C1 segment of cervical spinal cord (tissue), 14 donors: ENCODE measurements at regions not wholly inside any gene's neighbourhood (a gene's known extent, or its start where the extent isn't known, plus 50 kb on each side); places are given as distances from the start of the nearest gene placed in this dataset.
"Not testable (repeated sequence)": the region's sequence is repeated elsewhere in the genome, so short reads cannot be mapped to it uniquely, and the experiment has no call there.

Experiments
- DNase-seq, 14 donors: peaks; one replicate each; lab custom pipeline; 2025; lab: John Stamatoyannopoulos, UW

DNA sequence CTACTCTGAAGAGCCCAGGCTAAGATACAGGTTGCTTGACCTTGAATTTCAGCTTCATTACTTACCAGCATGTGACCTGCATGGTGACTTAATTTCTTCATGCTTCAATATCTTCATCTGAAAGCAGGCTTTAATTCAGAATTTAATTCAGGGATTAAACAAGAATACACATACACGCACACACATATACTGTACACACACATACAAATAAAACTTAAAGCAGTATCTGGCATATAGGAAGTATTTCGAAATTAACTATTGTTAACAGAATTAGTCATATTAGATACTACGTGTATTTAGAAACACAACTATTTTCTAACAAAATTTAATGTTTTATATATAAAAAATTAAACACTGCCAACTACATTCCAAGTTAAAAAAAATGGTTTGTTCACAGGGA lies 640.3 kb downstream of the SLC6A15 start:
- DNase-seq: no peak

DNA sequence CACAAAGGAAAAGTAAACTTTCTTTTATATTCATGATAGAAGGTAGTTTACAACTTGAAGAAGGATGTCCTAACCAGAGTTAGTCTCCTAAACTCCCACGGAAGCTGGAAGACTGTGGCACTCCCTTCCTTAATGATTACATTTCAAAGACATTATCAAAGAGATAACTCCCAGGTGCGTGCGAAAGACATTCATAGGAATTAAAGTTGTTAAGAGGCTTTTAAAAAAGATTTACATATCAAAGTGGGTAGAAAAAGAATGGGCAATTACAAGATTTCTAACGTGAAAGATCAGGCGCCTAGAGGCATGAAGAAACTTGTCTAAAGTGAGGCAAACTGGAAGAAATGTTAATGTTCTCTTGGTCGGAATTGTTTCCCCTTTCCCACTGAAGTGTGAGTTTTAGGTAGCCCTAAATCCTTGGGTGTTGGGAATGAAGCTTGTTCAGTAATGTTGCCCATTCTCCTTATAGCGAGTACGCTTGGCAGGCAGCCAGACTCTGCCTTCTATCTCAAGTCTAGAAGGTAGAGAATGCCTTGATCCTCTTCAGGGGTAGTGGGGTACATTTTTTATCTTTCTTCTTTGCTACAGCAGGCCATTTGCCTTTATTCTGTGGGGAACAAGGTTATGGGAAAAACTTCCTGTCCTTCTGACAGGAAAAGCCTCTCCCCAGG lies 642.0 kb downstream of the SLC6A15 start:
- DNase-seq: no peak

DNA sequence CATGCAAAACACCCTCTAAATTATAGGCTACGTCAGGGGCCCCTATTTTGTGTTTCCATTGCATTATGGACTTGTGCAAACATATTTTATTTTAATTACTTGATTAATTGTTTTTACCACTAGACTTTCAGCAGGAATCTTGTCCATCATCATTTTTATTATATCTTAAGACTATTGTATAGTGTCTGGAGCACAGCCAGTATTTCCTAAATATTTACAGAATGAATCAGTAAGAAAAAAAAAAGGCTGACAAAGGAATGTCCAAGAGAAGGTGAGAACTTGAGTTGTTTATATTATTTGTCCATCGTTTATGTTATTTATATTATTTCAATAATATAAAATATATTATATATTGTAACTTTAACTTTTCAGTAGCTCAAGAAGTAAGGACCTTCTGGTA lies 664.7 kb downstream of the SLC6A15 start:
- DNase-seq: no peak

DNA sequence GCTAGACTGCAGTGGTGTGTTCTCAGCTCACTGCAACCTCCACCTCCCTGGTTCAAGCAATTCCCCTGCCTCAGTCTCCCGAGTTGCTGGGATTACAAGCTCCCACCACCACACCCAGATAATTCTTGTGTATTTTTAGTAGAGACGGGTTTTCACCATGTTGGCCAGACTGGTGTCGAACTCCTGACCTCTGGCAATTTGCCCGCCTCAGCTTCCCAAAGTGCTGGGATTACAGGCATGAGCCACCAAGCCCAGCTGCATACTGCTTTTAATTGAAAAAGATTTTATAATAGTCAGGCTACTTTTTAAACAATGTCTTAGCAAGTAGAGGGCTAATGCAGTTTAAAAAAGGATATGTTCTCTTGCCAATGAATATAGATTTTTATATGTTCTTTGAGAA lies 668.9 kb downstream of the SLC6A15 start:
- no peak for DNase-seq

DNA sequence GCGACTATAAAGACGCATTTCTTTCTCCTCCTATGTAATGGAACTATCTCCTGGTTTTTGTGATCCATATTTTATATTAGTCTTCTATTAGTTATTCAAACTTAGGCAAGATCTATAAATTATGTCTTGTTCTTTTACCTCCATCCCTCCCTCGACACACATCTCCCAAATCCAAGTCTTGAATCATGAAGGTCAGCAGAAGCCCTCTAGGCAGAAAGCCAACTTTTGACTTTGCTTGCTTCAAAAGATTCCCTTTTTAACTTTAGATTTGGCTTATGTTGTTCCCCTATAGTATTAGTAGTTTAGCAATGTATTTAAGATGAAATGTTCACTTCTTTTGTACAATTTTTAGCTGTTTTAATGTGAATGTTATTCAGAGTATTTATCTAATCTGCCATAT lies 689.8 kb downstream of the SLC6A15 start:
- no peak for DNase-seq

DNA sequence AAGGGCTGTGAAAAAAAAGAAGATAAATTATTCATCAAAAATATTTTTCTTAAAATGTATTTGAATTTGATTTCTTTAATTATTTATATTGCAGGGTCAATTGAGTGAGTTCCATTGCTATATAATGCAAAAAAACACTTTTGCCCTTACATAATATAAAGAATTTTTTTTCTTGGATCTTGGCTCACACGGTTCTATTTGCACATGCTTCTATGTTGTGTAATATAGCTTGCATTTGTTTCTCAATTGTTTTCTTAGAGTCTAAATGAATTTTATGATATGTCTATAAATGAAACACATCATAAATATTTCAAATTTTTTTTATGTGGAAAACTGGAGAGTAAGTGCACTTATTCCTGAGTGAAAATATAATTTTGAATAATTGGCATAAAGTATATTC lies 694.2 kb downstream of the SLC6A15 start:
- DNase-seq: no peak

DNA sequence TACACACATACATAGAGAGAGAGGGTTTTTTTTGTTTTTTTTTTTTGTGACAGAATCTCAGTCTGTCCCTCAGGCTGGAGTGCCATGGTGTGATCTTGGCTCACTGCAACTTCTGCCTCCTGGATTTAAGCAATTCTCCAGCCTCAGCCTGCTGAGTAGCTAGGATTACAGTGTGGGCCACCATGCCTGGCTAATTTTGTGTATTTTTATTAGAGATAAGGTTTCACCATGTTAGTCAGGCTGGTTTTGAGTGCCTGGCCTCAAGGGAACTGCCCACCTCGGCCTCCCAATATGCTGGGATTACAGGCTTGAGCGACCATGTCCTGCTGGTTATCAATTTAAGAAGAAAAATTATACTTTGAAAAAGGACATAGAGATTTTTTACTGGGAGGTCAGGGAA lies 710.6 kb downstream of the SLC6A15 start:
- no peak for DNase-seq

DNA sequence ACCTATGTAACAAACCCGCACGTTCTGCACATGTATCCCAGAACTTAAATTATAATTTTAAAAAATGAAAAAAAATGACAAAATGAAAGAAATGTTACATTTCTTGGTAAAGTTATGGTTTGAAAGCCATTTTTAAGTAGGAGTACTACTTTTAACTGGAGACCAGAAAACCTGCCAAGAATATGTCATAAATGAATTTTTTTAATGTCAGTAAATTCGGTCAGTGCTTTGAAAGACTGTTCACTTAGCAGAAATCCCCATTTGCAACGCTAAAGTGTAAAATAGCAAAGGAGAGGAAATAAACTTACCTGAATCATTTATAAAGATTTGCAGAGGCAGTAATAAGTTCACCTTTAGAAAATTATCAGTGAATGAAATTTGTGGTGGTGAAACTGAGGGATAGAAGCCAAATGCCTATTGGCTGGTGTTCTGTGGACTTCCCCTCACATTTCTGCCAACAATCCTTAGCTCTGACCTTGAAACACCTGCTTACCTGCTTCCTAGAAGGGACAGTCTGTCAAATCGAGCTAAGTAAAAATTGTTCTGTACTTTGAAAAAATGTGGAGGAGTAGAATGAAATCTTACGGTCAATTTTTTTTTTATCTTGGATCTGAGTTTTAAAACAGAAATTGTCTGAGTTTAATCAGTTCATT lies 714.2 kb downstream of the SLC6A15 start:
- no peak for DNase-seq

DNA sequence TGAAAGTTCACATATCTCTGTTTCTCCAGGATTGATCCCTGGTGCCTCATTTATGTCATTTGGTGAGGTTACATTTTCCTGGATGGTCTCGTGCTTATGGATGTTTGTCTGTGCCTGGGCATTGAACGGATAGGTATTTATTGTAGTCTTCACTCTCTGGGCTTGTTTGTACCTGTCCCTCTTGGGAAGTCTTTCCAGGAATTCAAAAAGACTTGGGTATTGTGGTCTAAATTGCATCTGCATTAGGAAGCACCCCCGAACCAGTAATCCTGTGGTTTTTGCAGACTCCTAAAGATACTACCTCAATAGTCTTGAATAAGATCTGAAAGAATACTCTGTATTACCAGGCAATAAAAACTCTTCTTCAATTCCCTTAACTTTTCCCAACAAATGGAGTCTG lies 720.8 kb downstream of the SLC6A15 start:
- no peak for DNase-seq

DNA sequence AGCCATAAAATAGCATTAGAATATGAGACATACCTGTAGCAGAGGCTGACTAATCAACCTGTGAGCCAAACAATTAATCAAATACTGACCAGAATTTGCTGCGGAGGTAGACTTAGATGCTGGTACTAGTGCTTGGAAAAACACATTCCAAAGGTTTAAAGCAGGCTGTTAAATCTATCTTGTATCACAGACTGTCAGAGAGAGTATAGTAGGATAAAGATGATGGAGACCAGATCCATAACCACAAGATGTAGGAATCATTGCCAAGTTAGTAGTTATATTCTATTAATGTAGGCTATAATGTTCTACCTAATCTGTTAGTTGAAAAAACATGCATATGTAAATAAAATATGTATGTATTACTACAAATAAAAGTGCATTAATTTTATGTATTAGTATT lies 726.2 kb downstream of the SLC6A15 start:
- no peak for DNase-seq

DNA sequence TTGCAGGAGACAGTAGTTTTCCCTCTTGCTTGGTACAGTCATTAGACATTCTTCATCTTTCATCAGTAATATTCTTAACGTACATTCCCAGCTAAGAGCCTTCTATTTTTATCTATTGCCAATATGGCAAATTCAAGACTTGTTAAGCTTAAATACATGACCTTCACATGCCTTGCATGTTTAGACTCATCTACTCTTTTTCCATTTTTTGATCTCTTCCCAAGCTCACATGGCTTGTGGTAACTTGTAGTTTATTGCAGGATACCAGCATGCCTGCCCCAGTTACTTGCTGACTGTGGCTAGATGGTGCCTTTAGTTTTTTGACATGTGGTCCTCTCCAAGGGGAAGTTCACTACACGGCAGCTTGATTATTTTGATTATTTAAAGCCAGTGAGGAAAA lies 729.0 kb downstream of the SLC6A15 start:
- DNase-seq: no peak

DNA sequence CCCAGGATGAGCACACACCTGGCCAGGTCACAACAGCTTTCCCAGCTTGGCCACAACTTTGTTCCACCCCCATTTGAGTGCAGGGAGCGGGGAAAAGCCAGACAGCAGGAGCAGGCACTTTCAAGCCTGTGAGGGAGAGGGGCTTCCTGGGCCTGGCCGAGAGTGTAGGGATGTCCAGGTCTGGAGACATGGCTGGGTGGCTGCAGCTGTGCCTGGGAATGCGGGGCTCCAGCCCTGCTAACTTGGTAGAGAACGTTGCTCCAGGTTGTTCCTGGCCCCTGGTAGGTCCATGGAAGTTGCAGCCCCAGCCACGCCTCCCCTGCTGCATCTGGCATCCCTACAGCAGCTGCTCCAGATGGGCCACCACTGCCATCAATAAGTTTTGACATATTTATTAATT lies 738.5 kb downstream of the SLC6A15 start:
- DNase-seq: no peak

DNA sequence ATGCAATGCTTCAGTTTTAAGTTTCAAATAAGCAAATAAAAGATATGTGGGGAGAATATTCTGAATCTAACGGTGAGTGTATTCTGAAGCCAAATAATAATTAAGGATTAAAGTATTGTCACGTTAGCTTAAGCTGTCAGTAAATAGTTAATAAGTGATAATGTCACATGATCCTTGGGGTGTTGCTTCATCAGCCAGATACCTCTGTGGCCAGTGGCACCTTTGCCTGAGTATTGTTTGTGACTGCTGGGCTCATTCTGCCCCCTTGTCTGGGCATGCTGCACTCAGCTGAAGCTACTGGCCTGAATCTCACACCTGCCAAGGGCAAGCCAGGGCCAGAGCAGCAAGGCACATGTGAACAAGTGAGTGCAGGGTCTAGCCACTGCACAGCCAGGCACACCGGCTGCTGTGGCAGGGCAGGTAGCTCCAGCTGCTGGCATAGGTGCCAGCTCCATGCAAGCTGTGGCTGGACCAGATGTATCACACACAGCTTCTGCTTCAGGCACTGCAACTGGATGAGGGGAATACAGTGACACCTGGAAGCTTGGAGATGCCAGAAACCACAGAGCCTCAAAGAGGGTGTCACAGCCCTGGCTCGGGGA lies 739.7 kb downstream of the SLC6A15 start:
- no peak for DNase-seq

DNA sequence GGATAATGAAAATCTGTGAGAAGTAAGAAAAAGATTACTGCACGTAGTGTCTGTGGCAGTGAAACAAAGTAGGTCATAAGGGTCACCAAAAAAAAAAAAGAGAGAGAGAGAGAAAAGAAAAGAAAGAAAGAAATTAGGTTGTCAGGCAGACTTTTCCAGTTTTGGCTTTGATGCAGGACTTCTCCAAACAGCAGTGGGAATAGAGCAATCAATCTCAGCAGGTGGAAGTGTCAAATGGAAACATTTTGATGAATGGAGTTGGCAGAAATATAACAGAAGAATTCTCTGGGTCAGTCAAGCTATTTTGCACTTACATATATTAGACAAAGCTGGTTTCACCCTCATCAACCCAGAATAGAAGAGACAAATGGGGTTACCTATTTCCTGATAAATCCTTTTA lies 745.8 kb downstream of the SLC6A15 start:
- no peak for DNase-seq

DNA sequence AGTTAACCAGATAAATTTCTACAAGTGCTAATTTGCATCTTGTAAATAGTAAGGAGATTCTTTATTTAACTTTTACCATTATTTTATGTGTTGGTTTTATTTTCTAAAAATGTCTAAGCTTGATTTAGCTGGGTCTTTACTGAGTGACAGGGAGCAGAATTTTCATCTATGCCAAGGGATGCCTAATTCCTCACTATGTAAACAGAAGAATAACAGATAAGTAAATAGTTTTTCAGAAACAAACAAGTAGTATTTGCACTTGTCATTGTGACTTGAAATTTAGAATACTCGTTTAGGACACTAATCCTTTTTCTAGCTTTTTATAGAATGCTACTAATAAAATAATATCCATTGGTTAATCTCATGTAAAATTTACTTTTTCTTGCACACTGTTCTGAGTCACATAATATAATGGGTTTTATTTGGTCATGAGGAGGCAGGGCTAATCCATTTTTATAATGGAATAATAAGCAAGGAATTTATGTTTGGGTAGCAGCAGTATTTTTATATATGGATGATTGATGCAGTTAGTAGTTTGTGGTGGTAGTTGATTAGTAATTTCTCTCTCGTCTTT lies 746.5 kb downstream of the SLC6A15 start:
- no peak for DNase-seq

DNA sequence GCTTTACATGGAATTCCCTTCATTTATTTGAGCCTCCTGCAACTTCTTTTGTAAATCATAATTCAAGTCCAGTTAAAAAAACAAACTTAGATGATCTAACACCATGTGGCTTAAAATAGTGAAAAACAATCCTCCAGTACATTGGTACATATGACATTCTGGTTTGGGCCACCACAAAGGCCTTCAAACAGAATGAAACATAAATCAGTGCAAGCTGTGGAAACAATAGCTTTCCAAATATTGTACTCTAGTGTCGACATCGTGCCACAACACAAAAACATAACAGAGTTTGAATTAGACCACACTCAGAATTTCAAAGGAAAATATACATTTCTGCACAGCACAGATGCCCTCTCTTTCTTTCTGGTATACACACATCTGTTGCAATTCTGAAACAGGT lies 751.3 kb downstream of the SLC6A15 start:
- no peak for DNase-seq

DNA sequence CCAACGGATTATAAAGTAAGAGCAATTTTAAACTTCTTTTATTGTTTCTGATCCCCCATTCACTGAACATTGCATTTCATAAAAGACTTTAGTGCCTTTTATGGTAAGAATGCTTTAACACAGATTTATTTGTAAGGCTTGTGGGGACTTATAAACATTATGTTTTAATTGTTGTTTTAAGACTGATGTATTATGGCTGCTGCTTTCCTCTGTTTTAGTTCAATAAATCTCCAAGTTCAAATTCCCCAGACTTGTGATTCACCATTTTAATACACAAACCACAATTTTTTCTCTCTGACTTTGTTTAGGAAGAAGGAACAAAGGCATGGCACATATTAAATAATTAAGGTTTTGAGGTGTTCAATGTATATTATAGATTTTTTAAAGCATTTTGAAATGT lies 753.3 kb downstream of the SLC6A15 start:
- DNase-seq: no peak

DNA sequence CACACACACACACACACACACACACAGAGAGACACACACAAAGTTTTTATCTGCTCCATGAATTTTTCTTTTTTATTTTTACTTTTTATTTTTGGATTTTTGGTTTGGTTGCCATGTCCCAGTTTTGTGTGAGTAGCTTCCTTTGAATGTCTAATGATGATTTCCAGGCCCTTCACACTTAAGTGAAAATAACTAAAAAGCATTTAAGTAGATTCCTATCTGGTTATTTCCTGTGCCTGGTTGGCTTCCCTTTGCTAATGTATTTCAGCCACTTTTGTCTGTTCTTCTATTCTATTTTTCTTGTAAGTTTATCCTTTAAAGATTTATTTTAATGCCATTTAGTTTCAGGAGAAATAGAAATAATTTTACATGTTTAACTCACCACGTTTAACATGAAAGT lies 755.4 kb downstream of the SLC6A15 start:
- no peak for DNase-seq

DNA sequence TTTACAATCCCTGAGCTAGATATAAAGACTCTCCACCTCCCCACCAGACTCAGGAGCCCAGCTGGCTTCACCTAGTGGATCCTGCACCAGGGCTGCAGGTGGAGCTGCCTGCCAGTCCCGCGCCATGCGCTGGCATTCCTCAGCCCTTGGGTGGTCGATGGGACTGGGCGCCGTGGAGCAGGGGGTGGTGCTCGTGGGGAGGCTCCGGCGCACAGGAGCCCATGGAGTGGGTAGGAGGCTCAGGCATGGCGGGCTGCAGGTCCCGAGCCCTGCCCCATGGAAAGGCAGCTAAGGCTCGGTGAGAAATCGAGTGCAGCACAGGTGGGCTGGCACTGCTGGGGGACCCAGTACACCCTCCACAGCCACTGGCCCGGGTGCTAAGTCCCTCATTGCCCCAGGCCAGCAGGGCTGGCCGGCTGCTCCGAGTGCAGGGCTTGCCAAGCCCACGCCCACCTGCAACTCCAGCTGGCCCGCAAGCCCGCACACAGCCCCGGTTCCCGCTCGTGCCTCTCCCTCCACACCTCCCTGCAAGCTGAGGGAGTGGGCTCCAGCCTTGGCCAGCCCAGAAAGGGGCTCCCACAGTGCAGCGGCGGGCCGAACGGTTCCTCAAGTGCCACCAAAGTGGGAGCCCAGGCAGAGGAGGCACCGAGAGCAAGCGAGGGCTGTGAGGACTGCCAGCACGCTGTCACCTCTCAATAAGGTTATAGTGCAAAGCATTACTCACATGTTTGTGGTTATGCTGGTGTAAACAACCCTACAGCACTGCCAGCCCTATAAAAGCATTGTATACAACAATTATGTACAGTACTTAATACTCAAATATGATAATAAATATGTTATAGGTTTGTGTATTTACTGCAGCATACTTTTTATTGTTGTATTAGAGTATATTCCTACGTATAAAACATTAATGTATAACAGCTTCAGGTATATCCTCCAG lies 757.3 kb downstream of the SLC6A15 start:
- DNase-seq: not testable (repeated sequence)

DNA sequence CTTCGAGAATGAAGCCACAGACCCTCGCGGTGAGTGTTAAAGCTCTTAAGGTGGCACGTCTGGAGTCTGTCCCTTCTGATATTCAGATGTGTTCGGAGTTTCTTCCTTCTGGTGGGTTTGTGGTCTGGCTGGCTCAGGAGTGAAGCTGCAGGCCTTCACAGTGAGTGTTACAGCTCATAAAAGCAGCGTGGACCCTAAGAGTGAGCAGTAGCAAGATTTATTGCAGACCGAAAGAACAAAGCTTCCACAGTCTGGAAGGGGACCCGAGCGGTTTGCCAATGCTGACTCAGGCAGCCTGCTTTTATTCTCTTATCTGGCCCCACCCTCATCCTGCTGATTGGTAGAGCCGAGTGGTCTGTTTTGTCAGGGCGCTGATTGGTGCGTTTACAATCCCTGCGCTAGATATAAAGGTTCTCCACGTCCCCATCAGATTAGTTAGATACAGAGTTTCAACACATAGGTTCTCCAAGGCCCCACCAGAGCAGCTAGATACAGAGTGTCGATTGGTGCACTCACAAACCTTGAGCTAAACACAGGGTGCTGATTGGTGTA lies 758.1 kb downstream of the SLC6A15 start:
- DNase-seq: not testable (repeated sequence)

DNA sequence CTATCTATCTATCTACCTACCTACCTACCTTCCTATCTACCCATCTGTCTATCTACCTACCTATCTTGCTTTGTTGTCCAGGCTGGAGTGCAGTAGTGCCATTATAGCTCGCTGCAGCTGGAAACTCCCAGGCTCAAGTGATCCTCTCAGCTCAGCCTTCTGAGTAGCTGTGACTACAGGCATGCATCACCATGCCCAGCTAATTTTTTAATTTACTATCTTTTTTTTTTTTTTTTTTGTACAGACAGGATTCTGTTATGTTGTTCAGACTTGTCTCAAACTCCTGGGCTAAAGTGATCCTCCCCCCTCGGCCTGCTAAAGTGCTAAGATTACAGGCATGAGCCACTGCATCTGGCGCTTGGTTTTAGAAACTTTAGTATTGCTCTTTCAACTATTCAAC lies 762.4 kb downstream of the SLC6A15 start:
- no peak for DNase-seq

DNA sequence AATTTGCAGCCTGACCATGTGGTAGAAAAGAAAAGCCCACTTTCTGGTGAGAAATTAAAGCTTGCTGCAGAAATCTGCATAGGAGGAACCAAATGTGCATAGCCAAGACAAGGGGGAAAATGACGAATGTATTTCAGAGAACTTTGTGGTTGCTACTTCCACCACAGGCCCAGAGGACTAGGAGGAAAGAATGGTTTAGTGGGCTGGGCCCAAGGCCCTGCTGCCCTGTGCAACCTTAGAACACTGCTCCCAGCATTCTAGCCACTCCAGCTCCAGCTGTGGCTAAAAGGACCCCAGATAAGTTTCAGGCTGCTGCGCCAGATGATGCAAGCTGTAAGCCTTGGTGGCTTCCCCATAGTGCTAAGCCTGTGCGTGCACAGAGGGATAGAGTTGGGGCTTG lies 764.3 kb downstream of the SLC6A15 start:
- no peak for DNase-seq
